Activated CD4-positive, CD25-positive, alpha-beta regulatory T cell (primary cell): ENCODE measurements at regions not wholly inside any gene's neighbourhood (a gene's known extent, or its start where the extent isn't known, plus 50 kb on each side); places are given as distances from the start of the nearest gene placed in this dataset.

Experiments used
- DNase-seq, 4 experiments: peaks; one replicate each; lab custom pipeline; 2025; lab: John Stamatoyannopoulos, UW

DNA sequence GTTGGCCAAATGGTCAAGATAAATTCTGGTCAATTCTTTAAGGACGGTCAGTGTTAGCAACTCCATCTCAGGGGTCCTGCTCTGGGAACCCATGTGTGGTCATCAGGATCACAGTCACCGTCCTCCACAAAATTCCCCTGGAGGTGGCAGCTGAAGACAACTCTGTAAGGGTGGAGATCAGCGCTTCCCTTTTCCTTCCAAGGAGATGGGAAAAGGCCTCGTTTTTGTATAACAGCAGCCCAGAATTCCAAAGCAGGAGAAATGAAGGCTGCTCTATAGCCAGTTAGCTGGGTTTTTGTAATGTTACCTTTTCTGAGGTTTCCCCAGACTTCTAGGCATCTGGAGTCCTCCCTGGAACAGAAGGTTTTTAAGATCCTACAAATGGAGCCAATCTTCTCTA, 334.8 kb downstream of the MYCN start:
- DNase-seq: no peak

DNA sequence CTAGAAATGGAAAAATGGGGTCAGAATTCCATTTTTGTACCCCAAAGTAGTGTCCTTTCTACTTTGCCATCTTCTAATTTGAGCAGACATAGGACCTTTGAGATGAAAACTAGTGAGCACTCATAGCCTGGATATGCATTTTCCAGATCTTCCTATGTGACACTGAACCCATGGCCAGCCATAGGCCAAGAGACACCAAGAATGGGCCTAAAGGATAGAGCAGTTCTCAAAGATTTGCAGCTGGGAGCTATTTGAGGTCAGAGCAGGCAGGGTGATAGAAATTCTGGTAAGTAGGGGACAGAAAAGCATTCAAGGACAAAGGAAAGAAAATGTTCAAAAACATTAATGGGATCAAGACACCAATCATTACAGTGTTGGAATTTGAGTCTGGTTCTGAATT, 332.8 kb downstream of the MYCN start:
- DNase-seq: no peak

GRCh38 chr2:16272038-16272788, 331.9 kb downstream of the MYCN start:
- no peak for DNase-seq

DNA sequence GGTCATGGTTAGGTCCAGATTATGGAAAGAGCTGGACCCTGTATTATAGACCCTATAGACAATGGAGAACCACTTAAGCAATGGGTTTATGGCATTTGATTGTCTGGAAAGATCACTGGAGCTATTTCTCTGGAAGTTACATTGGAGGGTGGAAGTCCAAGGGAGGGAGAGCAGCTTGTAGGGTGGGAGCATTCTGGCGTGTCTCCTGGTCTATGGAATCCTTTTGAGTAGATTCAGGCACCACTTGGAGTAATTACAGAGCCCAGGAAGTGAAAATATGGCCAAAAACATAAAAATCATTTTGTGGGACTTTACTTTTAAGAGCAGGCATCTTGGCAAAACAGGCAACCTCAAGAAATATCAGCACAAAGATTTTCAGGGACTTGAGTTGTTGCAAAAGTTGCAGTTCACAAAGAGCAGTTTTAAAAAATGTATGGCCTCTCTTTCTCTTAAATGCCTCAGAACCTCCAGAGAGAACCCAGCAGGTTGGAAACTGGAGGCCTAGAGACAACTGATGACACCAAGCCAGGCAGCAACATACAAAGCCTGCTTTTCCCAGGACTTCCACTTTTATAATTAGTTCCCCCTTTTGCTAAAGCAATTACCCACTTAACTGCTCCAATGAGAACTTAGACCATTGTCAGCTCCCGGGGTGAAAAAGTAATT, 331.0 kb downstream of the MYCN start:
- no peak for DNase-seq

- DNase-seq: no peak
Measured at GRCh38 chr2:16270441-16270840, 330.1 kb downstream of the MYCN start.

DNA sequence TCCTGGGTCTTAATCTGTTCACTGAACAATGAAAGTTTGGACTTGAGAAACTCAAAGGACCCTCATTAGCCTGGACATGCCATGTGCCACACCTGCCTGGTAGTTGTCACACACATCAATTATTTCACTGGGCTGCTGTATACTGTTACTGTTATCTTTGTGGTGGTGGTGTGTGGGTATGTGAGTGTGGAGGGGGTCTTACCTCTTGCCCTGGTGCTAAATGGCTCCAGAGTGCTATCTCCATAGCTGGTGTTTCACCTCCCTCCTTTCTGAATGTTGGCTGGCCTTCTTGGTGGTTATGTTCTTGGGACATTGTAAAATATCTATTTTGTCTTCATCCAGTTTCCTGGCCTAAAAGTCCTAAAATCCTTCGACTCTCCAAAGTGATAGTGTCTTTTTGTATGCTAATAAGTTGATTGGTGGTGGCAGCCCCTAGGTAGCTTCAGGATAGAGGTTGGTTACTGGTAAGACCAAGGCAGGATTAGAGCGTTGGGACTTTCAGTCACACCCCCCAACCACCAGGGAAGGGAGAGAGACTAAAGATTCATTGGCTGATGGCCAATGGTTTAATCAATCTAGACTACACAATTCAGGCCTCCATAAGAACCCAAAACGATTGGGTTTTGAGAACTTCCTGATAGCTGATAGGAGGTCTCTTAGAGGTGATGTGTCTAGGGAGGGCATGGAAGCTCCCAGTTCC, 328.1 kb downstream of the MYCN start:
- DNase-seq: no peak

GRCh38 chr2:16266571-16266970, 326.2 kb downstream of the MYCN start:
- DNase-seq: no peak

DNA sequence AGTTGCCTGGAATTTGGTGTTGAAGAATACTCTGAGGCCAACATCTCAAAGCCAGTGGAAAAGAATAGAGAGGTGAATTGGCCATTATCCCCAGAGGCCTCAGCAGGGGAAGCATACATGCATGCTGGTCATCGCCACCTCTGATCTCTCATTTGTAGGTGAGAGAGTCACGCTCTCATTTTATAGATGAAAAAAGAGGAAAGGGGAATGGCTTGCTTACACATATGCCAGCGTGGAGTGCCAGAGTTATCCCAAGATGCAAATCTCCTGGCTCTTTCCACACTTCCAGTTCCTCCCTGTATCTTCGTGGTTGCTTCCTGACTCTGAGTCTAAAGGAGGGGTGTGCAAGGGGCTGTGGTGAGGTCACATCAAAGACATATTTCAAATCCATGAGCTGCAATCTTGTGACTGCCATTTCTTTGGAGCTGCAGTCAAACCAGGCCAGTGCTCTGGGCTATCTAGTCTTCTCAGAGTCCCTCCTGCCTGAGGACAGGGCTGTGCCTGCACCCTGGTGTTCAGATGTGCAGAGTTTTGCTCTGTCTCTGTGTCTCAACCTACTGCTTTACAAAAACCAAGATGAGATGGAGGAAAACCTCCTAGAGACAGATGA, 324.7 kb downstream of the MYCN start:
- DNase-seq: no peak

DNA sequence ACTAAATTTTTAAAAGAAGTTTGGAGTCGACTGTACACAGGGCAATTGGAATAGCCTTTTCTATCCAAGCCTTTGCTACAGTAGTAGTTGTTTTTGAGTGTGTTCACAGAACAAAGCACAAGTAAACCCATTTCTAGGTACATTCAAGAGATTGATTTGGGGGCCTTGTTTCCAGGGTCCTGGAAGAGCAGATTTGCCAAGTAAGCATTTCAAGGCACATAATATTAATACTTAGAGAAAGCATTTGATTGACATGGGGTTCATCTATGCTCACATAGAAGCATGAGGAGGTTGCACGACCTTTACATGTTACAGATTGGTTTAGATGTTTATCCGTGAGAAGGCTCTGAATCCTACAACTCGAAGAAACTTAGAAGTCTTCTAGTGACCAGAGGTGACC, 324.1 kb downstream of the MYCN start:
- DNase-seq: no peak

GRCh38 chr2:16263241-16263890, 323.0 kb downstream of the MYCN start:
- DNase-seq: no peak

DNA sequence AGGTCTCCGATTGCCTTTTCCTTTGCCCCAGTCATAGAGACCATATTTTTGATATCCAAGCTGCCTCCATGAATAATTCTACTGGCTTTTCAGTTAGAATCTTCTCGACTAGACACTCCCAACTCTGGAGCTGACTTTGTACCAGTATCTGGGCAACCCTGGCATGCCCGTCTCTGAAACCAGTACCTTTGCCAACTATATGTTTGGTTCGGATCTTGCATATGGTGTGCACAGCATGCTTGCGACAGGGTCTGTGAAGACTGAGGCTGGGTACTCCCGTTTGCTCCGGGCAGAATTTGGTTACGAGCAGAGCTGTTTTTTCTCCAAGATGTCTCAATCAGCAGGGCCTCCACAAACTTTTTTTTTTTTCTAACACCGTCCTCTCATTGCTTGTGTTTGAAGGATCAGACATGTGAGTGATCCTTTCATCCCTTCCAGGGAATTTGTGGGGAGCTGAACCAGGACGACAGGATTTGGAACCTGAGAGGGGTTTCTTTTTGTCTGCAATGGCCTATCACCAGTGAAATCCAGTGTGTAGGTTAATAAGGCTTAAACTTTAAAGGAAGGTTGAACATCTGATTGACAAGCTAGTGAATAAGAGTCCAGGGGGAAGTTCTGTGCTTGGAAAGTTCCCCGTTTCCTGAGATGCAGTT, 322.3 kb downstream of the MYCN start:
- DNase-seq: no peak

GRCh38 chr2:16261791-16262190, 321.4 kb downstream of the MYCN start:
- DNase-seq: no peak

DNA sequence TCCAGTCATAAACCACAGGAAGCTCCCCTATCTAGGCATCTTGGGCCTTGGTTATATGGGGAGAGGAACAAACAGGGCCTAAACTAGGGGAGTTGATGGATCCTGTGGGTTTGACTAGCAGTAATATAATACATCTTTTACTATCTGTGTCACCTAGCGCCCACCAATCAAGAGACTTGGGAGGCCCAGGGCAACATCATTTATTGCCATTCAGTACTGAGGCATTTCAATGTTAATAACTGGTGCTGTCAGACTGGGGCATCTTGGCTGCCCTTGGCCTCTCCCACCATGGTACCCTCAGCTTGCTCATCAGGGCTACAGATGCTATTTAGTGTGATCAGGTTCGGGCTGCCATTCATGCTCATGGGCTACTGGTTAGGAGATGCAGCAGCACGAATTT, 320.7 kb downstream of the MYCN start:
- DNase-seq: no peak

- no peak for DNase-seq
Measured at GRCh38 chr2:16260041-16260830, 319.9 kb downstream of the MYCN start.

- DNase-seq: no peak
Measured at GRCh38 chr2:16259010-16259409, 318.7 kb downstream of the MYCN start.

DNA sequence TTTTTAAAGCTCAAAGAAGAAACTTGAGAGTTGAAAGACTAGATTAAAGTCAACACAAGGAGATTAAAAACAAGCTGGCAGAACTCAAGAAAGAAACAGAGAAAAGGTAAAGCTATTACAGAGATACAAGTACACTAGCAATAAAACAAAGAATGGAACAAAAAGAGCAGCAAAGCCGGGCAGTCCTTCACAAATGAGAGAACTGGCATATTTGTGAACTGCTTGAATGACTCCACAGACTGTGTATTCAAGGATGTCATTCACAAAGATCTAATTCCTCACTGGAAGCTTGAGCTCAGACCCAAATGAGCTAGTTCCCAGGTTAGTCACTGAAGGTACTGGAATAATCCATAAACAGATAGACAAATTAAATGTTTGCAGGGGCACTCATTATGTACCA, 318.0 kb downstream of the MYCN start:
- DNase-seq: no peak

GRCh38 chr2:16257322-16258028, 317.1 kb downstream of the MYCN start:
- DNase-seq: no peak

DNA sequence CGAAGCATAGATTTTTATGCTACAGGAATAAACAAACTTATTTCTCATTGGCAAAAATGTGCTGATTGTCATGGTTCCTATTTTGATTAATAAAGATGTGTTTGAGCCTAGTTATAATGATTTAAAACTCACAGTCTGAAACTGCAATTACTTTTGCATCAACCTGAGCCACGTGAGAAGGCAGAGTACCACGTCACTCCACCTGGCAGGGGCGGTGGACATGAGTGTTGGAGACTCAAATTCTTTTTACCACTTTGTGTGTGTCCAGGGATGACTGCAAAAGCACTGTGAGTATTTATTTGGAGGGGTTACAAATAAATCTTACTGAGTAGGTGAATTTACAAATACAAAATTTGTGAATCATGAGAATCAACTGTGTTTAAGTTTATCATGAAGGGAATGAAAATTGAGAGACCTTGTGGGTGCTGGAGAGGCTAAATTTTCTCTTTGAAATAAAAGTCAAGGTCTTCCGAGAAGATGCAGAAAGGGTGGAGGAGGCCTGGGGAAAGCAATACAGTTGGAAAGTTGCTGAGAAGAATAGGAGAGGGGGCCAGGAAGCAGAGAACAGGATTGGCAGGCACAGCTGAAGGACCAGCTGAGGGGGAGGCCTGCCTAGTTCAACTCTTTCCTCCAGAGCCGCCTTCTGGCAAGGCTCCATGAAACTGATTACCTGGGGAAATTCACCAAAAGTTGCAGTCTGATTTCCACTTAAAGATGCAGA, 316.4 kb downstream of the MYCN start:
- no peak for DNase-seq

DNA sequence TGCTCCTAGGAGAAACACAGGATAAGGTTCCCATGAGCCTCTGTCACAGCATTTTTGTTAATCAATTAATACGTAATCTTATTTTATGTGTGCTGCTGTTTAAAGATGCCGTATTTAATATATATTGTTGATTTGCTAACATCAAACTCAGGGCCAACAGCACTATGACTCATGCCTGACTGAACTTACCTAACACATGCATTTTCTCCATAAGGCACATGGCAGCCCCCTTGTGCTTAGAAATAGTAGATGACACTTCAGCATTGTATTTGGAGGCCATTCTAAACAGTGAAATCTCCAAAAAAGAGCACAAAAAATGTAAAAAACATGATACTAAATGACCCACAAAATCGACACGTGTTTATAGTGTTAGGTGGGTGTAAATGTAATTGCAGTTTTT, 314.8 kb downstream of the MYCN start:
- DNase-seq: no peak
